Keratinocyte (primary cell): ENCODE measurements at regions not wholly inside any gene's neighbourhood (a gene's known extent, or its start where the extent isn't known, plus 50 kb on each side); places are given as distances from the start of the nearest gene placed in this dataset.

Experiments
- DNase-seq: peaks from one replicate; pipeline ENCODE4 v3.0.0-alpha.2; 2011; ENCODE audit warnings: low read depth, missing footprints, low spot score
- FAIRE-seq: peaks from 2 replicates; lab custom pipeline; 2011; peaks lifted over from hg19 to GRCh38; lab: Jason Lieb, UNC
- H2AFZ ChIP-seq: 2 replicates; pipeline ENCODE4 v1.6.0; 2012; ENCODE audit warnings: low read length, control low read depth, inconsistent platforms; ENCODE audit not compliant: control insufficient read depth
- H3K27ac ChIP-seq: 2 replicates; pipeline ENCODE4 v1.5.1; 2011; ENCODE audit warnings: low read length; ENCODE audit not compliant: control insufficient read depth, insufficient read depth
- H3K27me3 ChIP-seq: 3 replicates; pipeline ENCODE4 v1.6.0; 2011; ENCODE audit warnings: low read length; ENCODE audit not compliant: control insufficient read depth, insufficient read depth; ENCODE audit errors: extremely low read depth
- H3K36me3 ChIP-seq, 2 experiments: 2 replicates in 1 of 2; 3 replicates in 1 of 2; pipeline ENCODE4 v1.5.1; 2011; ENCODE audit warnings: low read length in 2 of 2, mild to moderate bottlenecking in 1 of 2; ENCODE audit not compliant: control insufficient read depth in 2 of 2, insufficient read depth in 2 of 2; ENCODE audit errors: extremely low read depth in 1 of 2
- H3K4me1 ChIP-seq: 3 replicates; pipeline ENCODE4 v1.5.1; 2011; ENCODE audit warnings: low read length; ENCODE audit not compliant: control insufficient read depth, insufficient read depth; ENCODE audit errors: extremely low read depth
- H3K4me2 ChIP-seq: 3 replicates; pipeline ENCODE4 v1.6.0; 2011; ENCODE audit warnings: low read depth, low read length; ENCODE audit not compliant: control insufficient read depth, insufficient read depth; ENCODE audit errors: extremely low read depth
- H3K4me3 ChIP-seq, 3 experiments: fragments of 200-600 bp in 1 of 3; sonication (generic) in 1 of 3; 2 replicates in 2 of 3; 3 replicates in 1 of 3; pipeline ENCODE4 v1.5.1; 2011 to 2016; ENCODE audit warnings: low read length in 3 of 3, mild to moderate bottlenecking in 3 of 3, control low read depth in 2 of 3, inconsistent platforms in 1 of 3, low read depth in 1 of 3, mixed read lengths in 1 of 3, mixed run types in 1 of 3, moderate library complexity in 1 of 3; ENCODE audit not compliant: control insufficient read depth in 2 of 3, insufficient read depth in 2 of 3; ENCODE audit errors: extremely low read depth in 1 of 3
- H3K79me2 ChIP-seq: 2 replicates; pipeline ENCODE4 v1.6.0; 2012; ENCODE audit warnings: low read length; ENCODE audit not compliant: control insufficient read depth, insufficient read depth
- H3K9ac ChIP-seq: 3 replicates; pipeline ENCODE4 v1.6.0; 2011; ENCODE audit warnings: low read length; ENCODE audit not compliant: control insufficient read depth, insufficient read depth; ENCODE audit errors: extremely low read depth
- H3K9me1 ChIP-seq: 3 replicates; pipeline ENCODE4 v1.6.0; 2011; ENCODE audit warnings: low read length; ENCODE audit not compliant: control insufficient read depth, insufficient read depth; ENCODE audit errors: extremely low read depth
- H3K9me3 ChIP-seq: 2 replicates; pipeline ENCODE4 v1.5.1; 2012; ENCODE audit warnings: low read depth, low read length; ENCODE audit not compliant: control insufficient read depth
- H4K20me1 ChIP-seq: 3 replicates; pipeline ENCODE4 v1.6.0; 2011; ENCODE audit warnings: low read length; ENCODE audit not compliant: control insufficient read depth, insufficient read depth; ENCODE audit errors: extremely low read depth
- EZH2 ChIP-seq: IDR thresholded peaks from one replicate; pipeline ENCODE4 v1.6.1; 2012; ENCODE audit warnings: inconsistent platforms, mild to moderate bottlenecking, low read length, moderate library complexity
- dilution Hi-C: fragments of 300-500 bp; cut with MboI; formaldehyde crosslinking; loops from one replicate; pipeline ENCODE4 v1.7.0; 2020; ENCODE audit warnings: low sequenced_read_pairs; ENCODE audit not compliant: extremely low pct_ligation_motif_present
- TF ChIP-seq, protein P1 (sequence below), 3 experiments: IDR thresholded peaks in 1 of 3; conservative IDR thresholded peaks in 1 of 3; optimal IDR thresholded peaks in 1 of 3; 2 replicates in 2 of 3; 3 replicates in 1 of 3; pipeline versions ENCODE3 to v1.5.1; 2011; ENCODE audit warnings: low read length in 3 of 3, mild to moderate bottlenecking in 3 of 3, moderate library complexity in 2 of 3, control low read depth in 1 of 3, inconsistent platforms in 1 of 3; ENCODE audit not compliant: insufficient read depth in 2 of 3; ENCODE audit errors: extremely low read depth in 1 of 3

DNA sequence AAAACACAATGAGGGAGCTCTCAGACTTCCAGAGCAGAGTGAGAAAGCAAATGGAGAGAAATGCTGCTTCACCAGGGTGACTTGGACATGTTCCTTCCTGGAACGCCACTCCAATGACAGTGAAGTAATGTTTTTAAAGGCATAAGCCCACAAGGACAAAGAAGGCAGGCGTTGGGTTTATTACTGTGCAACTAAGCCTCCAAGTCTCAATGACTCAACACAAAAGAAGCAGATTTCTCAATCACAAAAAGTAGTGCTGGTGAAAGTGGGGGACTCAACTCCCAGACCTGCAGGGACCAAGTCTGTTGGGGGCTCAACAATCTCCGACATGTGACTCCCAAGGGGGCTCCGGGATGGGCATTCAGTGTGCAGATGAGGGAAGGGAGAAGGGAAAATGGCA is 505.2 kb downstream of the BCL11B start:
- dilution Hi-C loops: no loop called here
- no peak overlapping the region for H3K4me2 ChIP-seq
- FAIRE-seq: peak; percentile 70
- no peak overlapping the region for H3K27ac ChIP-seq
- H4K20me1 ChIP-seq: no peaks in the 10 kb centered on the region
- TF ChIP-seq, protein P1, sequence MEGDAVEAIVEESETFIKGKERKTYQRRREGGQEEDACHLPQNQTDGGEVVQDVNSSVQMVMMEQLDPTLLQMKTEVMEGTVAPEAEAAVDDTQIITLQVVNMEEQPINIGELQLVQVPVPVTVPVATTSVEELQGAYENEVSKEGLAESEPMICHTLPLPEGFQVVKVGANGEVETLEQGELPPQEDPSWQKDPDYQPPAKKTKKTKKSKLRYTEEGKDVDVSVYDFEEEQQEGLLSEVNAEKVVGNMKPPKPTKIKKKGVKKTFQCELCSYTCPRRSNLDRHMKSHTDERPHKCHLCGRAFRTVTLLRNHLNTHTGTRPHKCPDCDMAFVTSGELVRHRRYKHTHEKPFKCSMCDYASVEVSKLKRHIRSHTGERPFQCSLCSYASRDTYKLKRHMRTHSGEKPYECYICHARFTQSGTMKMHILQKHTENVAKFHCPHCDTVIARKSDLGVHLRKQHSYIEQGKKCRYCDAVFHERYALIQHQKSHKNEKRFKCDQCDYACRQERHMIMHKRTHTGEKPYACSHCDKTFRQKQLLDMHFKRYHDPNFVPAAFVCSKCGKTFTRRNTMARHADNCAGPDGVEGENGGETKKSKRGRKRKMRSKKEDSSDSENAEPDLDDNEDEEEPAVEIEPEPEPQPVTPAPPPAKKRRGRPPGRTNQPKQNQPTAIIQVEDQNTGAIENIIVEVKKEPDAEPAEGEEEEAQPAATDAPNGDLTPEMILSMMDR (optimal IDR thresholded peaks at IDR 0.05 in 1 of 3, IDR thresholded peaks at IDR 0.05 in 1 of 3, conservative IDR thresholded peaks at IDR 0.05 in 1 of 3; ENCODE audit: extremely low read depth in 1 of 3, insufficient read depth in 2 of 3, low read length in 3 of 3): no peak
- no peak overlapping the region for H3K4me3 ChIP-seq
- DNase-seq: no peak
- H2AFZ ChIP-seq: no peak overlapping the region
- H3K36me3 ChIP-seq: no peaks in the 10 kb centered on the region
- H3K9ac ChIP-seq: no peak overlapping the region
- no peaks in the 10 kb centered on the region for H3K79me2 ChIP-seq
- H3K4me1 ChIP-seq: peaks cover 8% of the 10 kb centered on the region
- no peaks in the 10 kb centered on the region for H3K9me1 ChIP-seq
- H3K27me3 ChIP-seq: no peaks in the 10 kb centered on the region
- no peaks in the 10 kb centered on the region for H3K9me3 ChIP-seq

DNA sequence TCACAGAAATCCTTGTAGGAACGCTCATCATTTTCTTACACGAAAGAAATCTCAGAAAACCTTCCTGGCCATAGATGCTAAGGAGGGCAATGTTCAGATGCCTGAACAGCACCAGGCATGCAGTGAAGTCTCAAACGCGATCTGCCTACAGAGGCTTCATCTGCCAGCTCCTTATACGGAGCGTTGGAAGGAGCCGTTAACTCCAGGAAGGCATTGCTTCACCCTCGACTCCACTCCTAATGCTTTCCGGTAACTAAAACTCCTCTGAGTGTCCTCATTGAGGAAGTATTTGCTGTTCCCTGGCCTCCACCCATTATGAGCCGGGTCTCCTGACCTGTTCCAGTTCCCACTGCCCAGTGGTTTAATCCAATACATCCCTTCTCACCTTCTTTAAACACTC is 502.7 kb downstream of the BCL11B start:
- no peaks in the 10 kb centered on the region for H3K36me3 ChIP-seq
- H3K9ac ChIP-seq: no peak overlapping the region
- dilution Hi-C loops: no loop called here
- H3K4me1 ChIP-seq: peaks cover 8% of the 10 kb centered on the region
- FAIRE-seq (no peak), DNase-seq (no peak)
- no peaks in the 10 kb centered on the region for H3K79me2 ChIP-seq
- H3K9me1 ChIP-seq: no peaks in the 10 kb centered on the region
- H3K27ac ChIP-seq: no peak overlapping the region
- H3K4me2 ChIP-seq: no peak overlapping the region
- no peak overlapping the region for H3K4me3 ChIP-seq
- H3K27me3 ChIP-seq: no peaks in the 10 kb centered on the region
- no peaks in the 10 kb centered on the region for H3K9me3 ChIP-seq
- H4K20me1 ChIP-seq: no peaks in the 10 kb centered on the region
- no peak overlapping the region for H2AFZ ChIP-seq
- no peak for TF ChIP-seq EZH2
- TF ChIP-seq, protein P1 (optimal IDR thresholded peaks at IDR 0.05 in 1 of 3, IDR thresholded peaks at IDR 0.05 in 1 of 3, conservative IDR thresholded peaks at IDR 0.05 in 1 of 3; ENCODE audit: extremely low read depth in 1 of 3, insufficient read depth in 2 of 3, low read length in 3 of 3): no peak
